HepG2 (cell line): ENCODE measurements at regions not wholly inside any gene's neighbourhood (a gene's known extent, or its start where the extent isn't known, plus 50 kb on each side); places are given as distances from the start of the nearest gene placed in this dataset.

Experiments used
- ATAC-seq: fragments of 200-7000 bp; cut with Tn5 transposase; 3 replicates; pipeline ENCODE4 v1.9.1; 2020; ENCODE audit warnings: mild to moderate bottlenecking, moderate library complexity
- BruUV-seq: library from RNA; stranded (reverse); fragments of 400-500 nt; replicated peaks from 2 replicates; lab custom pipeline; 2021; lab: Mats Ljungman, UMichigan
- CTCF ChIA-PET: fragments of 300-600 bp; formaldehyde crosslinking; extraction: SDS; loops from one replicate; lab custom pipeline; 2021; ENCODE audit warnings: low total read pairs, inconsistent platforms, low intra/inter-chr PET ratio; lab: Yijun Ruan, JAX
- POLR2A ChIA-PET: fragments of 350-600 bp; sonication (Branson Sonifier 250); formaldehyde crosslinking; loops from one replicate; lab custom pipeline; 2020; ENCODE audit warnings: antibody characterized with exemption, inconsistent platforms; lab: Yijun Ruan, JAX
- DNase-seq: peaks from one replicate; pipeline ENCODE4 v3.0.0-alpha.2; 2015; ENCODE audit warnings: low spot score
- FAIRE-seq: peaks from 3 replicates; lab custom pipeline; 2011; peaks lifted over from hg19 to GRCh38; lab: Jason Lieb, UNC
- H2AFZ ChIP-seq: one replicate; pipeline ENCODE4 v1.6.1; 2011; ENCODE audit warnings: low read length, inconsistent platforms
- H3K27ac ChIP-seq: fragments of 300-600 bp; 3 replicates; pipeline ENCODE4 v1.8.0; 2011; ENCODE audit warnings: mixed run types, mild to moderate bottlenecking, mixed read lengths, low read length, inconsistent platforms; ENCODE audit not compliant: insufficient read depth; ENCODE audit errors: extremely low read length
- H3K27me3 ChIP-seq, 2 experiments: fragments of 200-600 bp in 1 of 2; 2 replicates in 1 of 2; 3 replicates in 1 of 2; pipeline versions ENCODE4 v1.6.0 to v1.8.0; 2011; ENCODE audit warnings: low read length in 2 of 2, mild to moderate bottlenecking in 2 of 2, moderate library complexity in 2 of 2, inconsistent platforms in 1 of 2; ENCODE audit not compliant: insufficient read depth in 2 of 2, control insufficient read depth in 1 of 2
- H3K36me3 ChIP-seq, 2 experiments: fragments of 200-600 bp in 1 of 2; replicated peaks in 1 of 2; 2 replicates in 1 of 2; 3 replicates in 1 of 2; pipeline versions ENCODE4 v1.5.1 to v1.8.0; 2011; ENCODE audit warnings: low read length in 2 of 2, inconsistent platforms in 1 of 2; ENCODE audit not compliant: insufficient read depth in 2 of 2, control insufficient read depth in 1 of 2
- H3K4me1 ChIP-seq: 2 replicates; pipeline ENCODE4 v1.5.1; 2012; ENCODE audit warnings: low read length, inconsistent platforms; ENCODE audit not compliant: insufficient read depth
- H3K4me2 ChIP-seq: 2 replicates; pipeline ENCODE4 v1.6.0; 2011; ENCODE audit warnings: low read depth, low read length, inconsistent platforms
- H3K4me3 ChIP-seq, 3 experiments: fragments of 200-600 bp in 1 of 3; sonication (generic), shearing (Covaris generic) in 1 of 3; replicated peaks in 1 of 3; 2 replicates each; pipeline ENCODE4 v1.5.1; 2011 to 2016; ENCODE audit warnings: low read length in 3 of 3, inconsistent platforms in 2 of 3, low read depth in 2 of 3, mild to moderate bottlenecking in 2 of 3, control low read depth in 1 of 3, mixed read lengths in 1 of 3; ENCODE audit not compliant: insufficient read depth in 1 of 3
- H3K79me2 ChIP-seq: one replicate; pipeline ENCODE4 v1.6.1; 2011; ENCODE audit warnings: low read length, inconsistent platforms; ENCODE audit not compliant: insufficient read depth
- H3K9ac ChIP-seq: 2 replicates; pipeline ENCODE4 v1.6.0; 2011; ENCODE audit warnings: mild to moderate bottlenecking, low read depth, low read length, inconsistent platforms; ENCODE audit not compliant: insufficient read depth
- H3K9me3 ChIP-seq: 2 replicates; pipeline ENCODE4 v1.5.1; 2012; ENCODE audit warnings: mild to moderate bottlenecking, low read length
- H4K20me1 ChIP-seq: 2 replicates; pipeline ENCODE4 v1.6.0; 2011; ENCODE audit warnings: inconsistent platforms, mild to moderate bottlenecking, low read length, moderate library complexity; ENCODE audit not compliant: insufficient read depth
- CCDC6 ChIP-seq: sonication (generic); formaldehyde crosslinking; IDR thresholded peaks from 2 replicates; pipeline ENCODE4 v1.8.1; 2022; ENCODE audit warnings: mild to moderate bottlenecking, missing genetic modification reagents, moderate library complexity
- EEA1 ChIP-seq: sonication (generic); formaldehyde crosslinking; IDR thresholded peaks from 2 replicates; pipeline ENCODE4 v1.5.1; 2020; ENCODE audit warnings: mild to moderate bottlenecking, missing genetic modification reagents, borderline replicate concordance
- REPIN1 ChIP-seq: sonication (generic); formaldehyde crosslinking; IDR thresholded peaks from 2 replicates; pipeline ENCODE4 v1.8.0; 2022; ENCODE audit warnings: missing genetic modification reagents, low read depth, mild to moderate bottlenecking, borderline replicate concordance
- SETDB1 ChIP-seq: sonication (generic); formaldehyde crosslinking; IDR thresholded peaks from 2 replicates; pipeline ENCODE4 v1.5.1; 2020; ENCODE audit warnings: missing genetic modification reagents, mild to moderate bottlenecking, borderline replicate concordance
- SRY ChIP-seq: sonication (generic); formaldehyde crosslinking; IDR thresholded peaks from 2 replicates; pipeline ENCODE4 v1.8.0; 2022; ENCODE audit warnings: mild to moderate bottlenecking, missing genetic modification reagents
- ZBTB21 ChIP-seq: sonication (generic); formaldehyde crosslinking; IDR thresholded peaks from 2 replicates; pipeline ENCODE4 v1.4.0; 2020; ENCODE audit warnings: missing genetic modification reagents
- ZFYVE20 ChIP-seq: sonication (generic); formaldehyde crosslinking; IDR thresholded peaks from 2 replicates; pipeline ENCODE4 v1.8.0; 2023; ENCODE audit warnings: low read depth, mild to moderate bottlenecking, moderate library complexity, missing genetic modification reagents, borderline replicate concordance
- ZNF780A ChIP-seq: sonication (generic); formaldehyde crosslinking; IDR thresholded peaks from 2 replicates; pipeline ENCODE4 v1.8.0; 2022; ENCODE audit warnings: mild to moderate bottlenecking, missing genetic modification reagents, moderate library complexity
- WGBS: methylation state at CpG from one replicate; pipeline ENCODE4 v1.1.6; 2017; ENCODE audit warnings: low lambda C conversion rate; 5-methylcytosine and 5-hydroxymethylcytosine counted together
- in situ Hi-C: cut with HindIII; loops from 2 replicates; pipeline ENCODE4 v1.10.0; 2017; ENCODE audit warnings: low pct_unique_long_range_greater_than_20kb; ENCODE audit not compliant: extremely low pct_ligation_motif_present
- intact Hi-C: fragments of 100-400 bp; cut with micrococcal nuclease; formaldehyde crosslinking; loops from one replicate; pipeline ENCODE4 v1.10.0; 2022; ENCODE audit not compliant: unreplicated experiment
- TF ChIP-seq, protein P1 (sequence below): sonication (generic); formaldehyde crosslinking; IDR thresholded peaks from 2 replicates; pipeline ENCODE4 v1.8.0; 2022; ENCODE audit warnings: mild to moderate bottlenecking, missing genetic modification reagents, borderline replicate concordance
- TF ChIP-seq, protein P2 (sequence below): sonication (generic); formaldehyde crosslinking; IDR thresholded peaks from 2 replicates; pipeline ENCODE4 v1.4.0; 2020; ENCODE audit warnings: missing genetic modification reagents, mild to moderate bottlenecking, borderline replicate concordance
- TF ChIP-seq, protein P3 (sequence below): sonication (generic); formaldehyde crosslinking; IDR thresholded peaks from 2 replicates; pipeline ENCODE4 v1.9.0; 2021; ENCODE audit warnings: missing genetic modification reagents, borderline replicate concordance

DNA sequence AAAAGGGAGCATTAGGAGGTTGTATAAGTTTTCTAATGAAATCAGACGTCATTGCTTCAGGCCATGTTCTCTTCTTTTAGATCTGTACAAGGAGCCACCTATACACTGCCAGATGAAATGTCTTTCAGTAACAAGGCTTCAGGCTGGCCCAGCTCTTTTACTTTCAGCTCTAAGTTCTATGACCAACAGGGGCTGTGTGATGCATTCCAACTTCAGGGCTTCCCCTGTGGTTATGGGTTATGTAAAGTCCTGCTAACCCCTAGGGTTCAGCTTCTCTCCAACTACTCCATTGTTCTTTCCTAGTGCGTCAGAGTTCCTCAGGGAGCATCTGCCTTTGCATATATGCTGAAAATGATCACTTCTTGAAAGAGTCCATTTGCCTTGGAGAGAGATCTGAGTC lies 79.4 kb upstream of the TTC29 start:
- in situ Hi-C loops: no loop called here

More for the DNA sequence above, 79.4 kb upstream of the TTC29 start:
- Histone ChIP-seq H3K36me3 (no peaks in the 10 kb centered on the region), H4K20me1 (no peaks in the 10 kb centered on the region), H3K9me3 (no peaks in the 10 kb centered on the region), H3K4me3 (no peak overlapping the region), H3K4me1 (no peaks in the 10 kb centered on the region), H2AFZ (no peak overlapping the region), H3K9ac (no peak overlapping the region), H3K27ac (no peak overlapping the region), H3K4me2 (no peak overlapping the region), H3K27me3 (no peaks in the 10 kb centered on the region; a peak in 1 of 5 replicates), H3K79me2 (no peaks in the 10 kb centered on the region)
- ChIA-PET CTCF (no interaction called here), POLR2A (no interaction called here)
- ATAC-seq (no peak), DNase-seq (no peak), FAIRE-seq (no peak)
- BruUV-seq: no TSS peak
- 5% methylated on average over 2 of the region's 2 CpGs for WGBS
- intact Hi-C loops: no loop called here
- no peak for TF ChIP-seq ZNF780A
- no peak for TF ChIP-seq EEA1 (CRISPR knock-in tag)
- no peak for TF ChIP-seq ZFYVE20 (CRISPR knock-in tag)
- TF ChIP-seq REPIN1: no peak
- TF ChIP-seq, protein P1, sequence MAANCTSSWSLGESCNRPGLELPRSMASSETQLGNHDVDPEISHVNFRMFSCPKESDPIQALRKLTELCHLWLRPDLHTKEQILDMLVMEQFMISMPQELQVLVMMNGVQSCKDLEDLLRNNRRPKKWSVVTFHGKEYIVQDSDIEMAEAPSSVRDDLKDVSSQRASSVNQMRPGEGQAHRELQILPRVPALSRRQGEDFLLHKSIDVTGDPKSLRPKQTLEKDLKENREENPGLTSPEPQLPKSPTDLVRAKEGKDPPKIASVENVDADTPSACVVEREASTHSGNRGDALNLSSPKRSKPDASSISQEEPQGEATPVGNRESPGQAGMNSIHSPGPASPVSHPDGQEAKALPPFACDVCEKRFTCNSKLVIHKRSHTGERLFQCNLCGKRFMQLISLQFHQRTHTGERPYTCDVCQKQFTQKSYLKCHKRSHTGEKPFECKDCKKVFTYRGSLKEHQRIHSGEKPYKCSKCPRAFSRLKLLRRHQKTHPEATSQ (CRISPR knock-in tag): no peak
- no peak for TF ChIP-seq SETDB1 (CRISPR knock-in tag)
- no peak for TF ChIP-seq SRY (CRISPR knock-in tag)
- TF ChIP-seq CCDC6 (CRISPR knock-in tag): no peak
- TF ChIP-seq ZBTB21 (CRISPR knock-in tag): no peak
- TF ChIP-seq, protein P2, sequence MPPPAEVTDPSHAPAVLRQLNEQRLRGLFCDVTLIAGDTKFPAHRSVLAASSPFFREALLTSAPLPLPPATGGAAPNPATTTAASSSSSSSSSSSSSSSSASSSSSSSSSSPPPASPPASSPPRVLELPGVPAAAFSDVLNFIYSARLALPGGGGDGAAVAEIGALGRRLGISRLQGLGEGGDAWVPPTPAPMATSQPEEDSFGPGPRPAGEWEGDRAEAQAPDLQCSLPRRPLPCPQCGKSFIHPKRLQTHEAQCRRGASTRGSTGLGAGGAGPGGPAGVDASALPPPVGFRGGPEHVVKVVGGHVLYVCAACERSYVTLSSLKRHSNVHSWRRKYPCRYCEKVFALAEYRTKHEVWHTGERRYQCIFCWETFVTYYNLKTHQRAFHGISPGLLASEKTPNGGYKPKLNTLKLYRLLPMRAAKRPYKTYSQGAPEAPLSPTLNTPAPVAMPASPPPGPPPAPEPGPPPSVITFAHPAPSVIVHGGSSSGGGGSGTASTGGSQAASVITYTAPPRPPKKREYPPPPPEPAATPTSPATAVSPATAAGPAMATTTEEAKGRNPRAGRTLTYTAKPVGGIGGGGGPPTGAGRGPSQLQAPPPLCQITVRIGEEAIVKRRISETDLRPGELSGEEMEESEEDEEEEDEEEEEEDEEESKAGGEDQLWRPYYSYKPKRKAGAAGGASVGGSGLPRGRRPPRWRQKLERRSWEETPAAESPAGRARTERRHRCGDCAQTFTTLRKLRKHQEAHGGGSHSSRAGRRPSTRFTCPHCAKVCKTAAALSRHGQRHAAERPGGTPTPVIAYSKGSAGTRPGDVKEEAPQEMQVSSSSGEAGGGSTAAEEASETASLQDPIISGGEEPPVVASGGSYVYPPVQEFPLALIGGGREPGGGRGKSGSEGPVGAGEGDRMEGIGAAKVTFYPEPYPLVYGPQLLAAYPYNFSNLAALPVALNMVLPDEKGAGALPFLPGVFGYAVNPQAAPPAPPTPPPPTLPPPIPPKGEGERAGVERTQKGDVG (CRISPR knock-in tag): no peak
- TF ChIP-seq, protein P3, sequence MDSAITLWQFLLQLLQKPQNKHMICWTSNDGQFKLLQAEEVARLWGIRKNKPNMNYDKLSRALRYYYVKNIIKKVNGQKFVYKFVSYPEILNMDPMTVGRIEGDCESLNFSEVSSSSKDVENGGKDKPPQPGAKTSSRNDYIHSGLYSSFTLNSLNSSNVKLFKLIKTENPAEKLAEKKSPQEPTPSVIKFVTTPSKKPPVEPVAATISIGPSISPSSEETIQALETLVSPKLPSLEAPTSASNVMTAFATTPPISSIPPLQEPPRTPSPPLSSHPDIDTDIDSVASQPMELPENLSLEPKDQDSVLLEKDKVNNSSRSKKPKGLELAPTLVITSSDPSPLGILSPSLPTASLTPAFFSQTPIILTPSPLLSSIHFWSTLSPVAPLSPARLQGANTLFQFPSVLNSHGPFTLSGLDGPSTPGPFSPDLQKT: no peak
